Tibial nerve (tissue), 4 donors: ENCODE measurements at regions not wholly inside any gene's neighbourhood (a gene's known extent, or its start where the extent isn't known, plus 50 kb on each side); places are given as distances from the start of the nearest gene placed in this dataset.

ENCODE experiments used
- DNase-seq, 2 donors: peaks; one replicate each; pipeline ENCODE4 v3.0.0-alpha.2; 2019; ENCODE audit warnings: low spot score in 2 of 2
- H3K27ac ChIP-seq, 4 donors: fragments of 200-600 bp; sonication (generic) in 3 of 4; one replicate each; pipeline ENCODE4 v1.5.1; 2017 to 2019; ENCODE audit warnings: mild to moderate bottlenecking in 1 of 4
- H3K27me3 ChIP-seq, 2 donors: fragments of 200-600 bp; sonication (generic) in 1 of 2; one replicate each; pipeline versions ENCODE4 v1.5.1 to v1.6.0; 2017 to 2019
- H3K36me3 ChIP-seq, 3 donors: fragments of 200-600 bp; sonication (generic); one replicate each; pipeline ENCODE4 v1.5.1; 2018 to 2019
- H3K4me1 ChIP-seq, 4 donors: fragments of 200-600 bp; sonication (generic) in 3 of 4; one replicate each; pipeline ENCODE4 v1.5.1; 2017 to 2019
- H3K4me3 ChIP-seq, 4 donors: fragments of 200-600 bp; sonication (generic) in 3 of 4; one replicate each; pipeline ENCODE4 v1.5.1; 2017 to 2019; ENCODE audit warnings: mild to moderate bottlenecking in 1 of 4, moderate library complexity in 1 of 4
- H3K9me3 ChIP-seq, 4 donors: fragments of 200-600 bp; sonication (generic) in 3 of 4; one replicate each; pipeline ENCODE4 v1.5.1; 2017 to 2019
- EP300 ChIP-seq, 2 donors: sonication (generic); formaldehyde crosslinking; IDR thresholded peaks; one replicate each; pipeline ENCODE4 v1.6.1; 2017; ENCODE audit warnings: antibody characterized with exemption in 2 of 2, mild to moderate bottlenecking in 1 of 2
- POLR2A ChIP-seq, 2 donors: fragments of 450-650 bp; IDR thresholded peaks; one replicate each; pipeline ENCODE4 v1.6.1; 2017; ENCODE audit warnings: antibody characterized with exemption in 2 of 2, mild to moderate bottlenecking in 2 of 2, moderate library complexity in 2 of 2
- whole genome bisulfite sequencing, 2 donors: methylation state at CpG; one replicate each; pipeline ENCODE4 v1.1.5; 2018; 5-methylcytosine and 5-hydroxymethylcytosine counted together
- TF ChIP-seq, protein P1 (sequence below), 5 experiments: fragments of 200-600 bp in 3 of 5; fragments of 450-650 bp in 2 of 5; sonication (generic) in 3 of 5; IDR thresholded peaks; one replicate each; pipeline ENCODE4 v1.5.1; 2016 to 2019; ENCODE audit warnings: antibody characterized with exemption in 5 of 5, mild to moderate bottlenecking in 3 of 5, moderate library complexity in 2 of 5

DNA sequence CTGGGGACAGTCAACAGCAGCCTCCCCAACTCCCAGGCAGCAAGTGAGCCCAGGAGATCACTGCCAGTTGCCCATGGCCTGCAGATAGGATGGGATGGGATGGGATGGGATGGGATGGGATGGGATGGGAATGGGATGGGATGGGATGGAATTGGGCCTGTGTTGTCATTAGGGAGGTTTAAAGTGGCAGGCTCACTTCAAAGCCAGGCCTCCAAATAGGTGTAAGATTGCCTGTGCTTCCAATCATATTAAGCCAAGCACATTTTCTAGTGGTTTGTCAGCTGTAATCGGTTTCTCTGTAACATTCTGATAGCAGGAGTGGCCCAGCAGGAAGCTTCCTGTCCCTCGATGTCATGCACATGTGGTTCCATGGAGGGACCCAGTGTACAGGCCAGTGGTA lies 82.7 kb upstream of the NXT1 start:
- Histone ChIP-seq H3K9me3 (peaks cover 0 to 23% (median 0%) of the 10 kb centered on the region in 4 donors), H3K4me3 (no peak overlapping the region), H3K36me3 (no peaks in the 10 kb centered on the region), H3K27me3 (no peaks in the 10 kb centered on the region), H3K4me1 (peaks cover 0 to 5% (median 0%) of the 10 kb centered on the region in 4 donors), H3K27ac (no peak overlapping the region)
- DNase-seq: no peak
- TF ChIP-seq POLR2A (IDR thresholded peaks at IDR 0.05): no peak
- TF ChIP-seq, protein P1, sequence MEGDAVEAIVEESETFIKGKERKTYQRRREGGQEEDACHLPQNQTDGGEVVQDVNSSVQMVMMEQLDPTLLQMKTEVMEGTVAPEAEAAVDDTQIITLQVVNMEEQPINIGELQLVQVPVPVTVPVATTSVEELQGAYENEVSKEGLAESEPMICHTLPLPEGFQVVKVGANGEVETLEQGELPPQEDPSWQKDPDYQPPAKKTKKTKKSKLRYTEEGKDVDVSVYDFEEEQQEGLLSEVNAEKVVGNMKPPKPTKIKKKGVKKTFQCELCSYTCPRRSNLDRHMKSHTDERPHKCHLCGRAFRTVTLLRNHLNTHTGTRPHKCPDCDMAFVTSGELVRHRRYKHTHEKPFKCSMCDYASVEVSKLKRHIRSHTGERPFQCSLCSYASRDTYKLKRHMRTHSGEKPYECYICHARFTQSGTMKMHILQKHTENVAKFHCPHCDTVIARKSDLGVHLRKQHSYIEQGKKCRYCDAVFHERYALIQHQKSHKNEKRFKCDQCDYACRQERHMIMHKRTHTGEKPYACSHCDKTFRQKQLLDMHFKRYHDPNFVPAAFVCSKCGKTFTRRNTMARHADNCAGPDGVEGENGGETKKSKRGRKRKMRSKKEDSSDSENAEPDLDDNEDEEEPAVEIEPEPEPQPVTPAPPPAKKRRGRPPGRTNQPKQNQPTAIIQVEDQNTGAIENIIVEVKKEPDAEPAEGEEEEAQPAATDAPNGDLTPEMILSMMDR (IDR thresholded peaks at IDR 0.05): no peak
- TF ChIP-seq EP300 (IDR thresholded peaks at IDR 0.05): no peak
- WGBS, 2 donors: 78 to 100% methylated on average over 2 of the region's 2 CpGs

GRCh38 chr20:23266530-23267398 lies 83.8 kb upstream of the NXT1 start:
- WGBS, 2 donors: 78 to 83% methylated on average over 7 of the region's 7 CpGs

DNA sequence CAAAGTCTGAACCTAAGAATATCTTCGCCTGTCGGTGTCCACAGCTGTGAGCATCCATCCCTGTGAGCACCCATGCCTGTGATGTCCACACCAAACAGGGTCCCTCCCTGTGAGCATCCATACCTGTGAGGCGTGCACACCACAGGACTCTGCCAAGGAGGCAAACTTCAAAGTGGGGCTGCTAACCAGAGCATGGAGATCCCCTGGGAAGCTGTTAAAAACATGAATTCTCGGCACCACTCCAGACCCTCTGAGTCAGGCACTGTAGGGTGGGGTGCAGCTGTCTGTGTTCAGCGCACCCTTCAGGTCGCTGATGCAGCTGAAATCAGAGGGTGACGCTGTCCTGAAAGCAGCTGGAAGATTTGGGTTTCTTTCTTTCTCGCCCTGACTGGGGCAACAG lies 85.4 kb upstream of the NXT1 start:
- no peaks in the 10 kb centered on the region for H3K27me3 ChIP-seq
- no peaks in the 10 kb centered on the region for H3K36me3 ChIP-seq
- 71 to 86% methylated on average over 8 of the region's 8 CpGs for WGBS, 2 donors
- DNase-seq: no peak
- no peak overlapping the region for H3K4me3 ChIP-seq
- H3K9me3 ChIP-seq: peaks cover 0 to 23% (median 0%) of the 10 kb centered on the region in 4 donors
- H3K27ac ChIP-seq: no peak overlapping the region
- TF ChIP-seq, protein P1 (IDR thresholded peaks at IDR 0.05): no peak
- TF ChIP-seq EP300 (IDR thresholded peaks at IDR 0.05) (no peak), POLR2A (IDR thresholded peaks at IDR 0.05) (no peak)
- peaks cover 0 to 5% (median 0%) of the 10 kb centered on the region in 4 donors for H3K4me1 ChIP-seq

More at GRCh38 chr20:23266530-23267398, 83.8 kb upstream of the NXT1 start:
- peaks cover 0 to 23% (median 0%) of the 10 kb centered on the region in 4 donors for H3K9me3 ChIP-seq
- no peak overlapping the region for H3K4me3 ChIP-seq
- no peaks in the 10 kb centered on the region for H3K27me3 ChIP-seq
- H3K4me1 ChIP-seq: peaks cover 0 to 5% (median 0%) of the 10 kb centered on the region in 4 donors
- no peak for DNase-seq
- no peak for TF ChIP-seq POLR2A (IDR thresholded peaks at IDR 0.05)
- TF ChIP-seq, protein P1 (IDR thresholded peaks at IDR 0.05): no peak
- TF ChIP-seq EP300 (IDR thresholded peaks at IDR 0.05): no peak
- H3K36me3 ChIP-seq: no peaks in the 10 kb centered on the region
- no peak overlapping the region for H3K27ac ChIP-seq

DNA sequence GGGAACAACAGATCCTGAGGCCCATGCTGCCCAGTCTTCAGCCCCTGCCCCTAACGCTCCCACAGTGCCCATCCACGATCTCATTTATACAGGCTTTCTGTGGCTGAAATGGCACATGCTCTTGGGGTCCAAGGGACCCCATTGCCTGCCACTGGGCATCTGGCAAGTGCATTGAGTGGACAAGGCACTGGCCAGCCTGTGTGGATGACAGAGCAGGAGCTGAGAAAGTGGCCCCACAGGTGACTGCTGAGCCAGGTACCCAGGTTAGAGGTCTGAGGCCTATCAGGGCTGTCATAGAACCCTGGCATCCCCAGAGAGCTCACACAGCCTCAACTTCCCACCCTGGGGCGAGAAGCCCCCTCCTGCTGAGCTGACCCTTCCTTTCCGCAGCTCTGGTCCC lies 86.0 kb upstream of the NXT1 start:
- H3K9me3 ChIP-seq: peaks cover 0 to 23% (median 0%) of the 10 kb centered on the region in 4 donors
- no peak overlapping the region for H3K4me3 ChIP-seq
- TF ChIP-seq EP300 (IDR thresholded peaks at IDR 0.05) (no peak), POLR2A (IDR thresholded peaks at IDR 0.05) (no peak)
- TF ChIP-seq, protein P1 (IDR thresholded peaks at IDR 0.05): no peak
- WGBS, 2 donors: 81% methylated on average over 4 of the region's 4 CpGs
- no peak overlapping the region for H3K27ac ChIP-seq
- no peaks in the 10 kb centered on the region for H3K27me3 ChIP-seq
- no peak for DNase-seq
- H3K4me1 ChIP-seq: peaks cover 0 to 4% (median 0%) of the 10 kb centered on the region in 4 donors
- H3K36me3 ChIP-seq: no peaks in the 10 kb centered on the region

GRCh38 chr20:23260181-23260840 lies 90.3 kb upstream of the NXT1 start:
- TF ChIP-seq, protein P1 (IDR thresholded peaks at IDR 0.05): no peak
- TF ChIP-seq EP300 (IDR thresholded peaks at IDR 0.05) (no peak), POLR2A (IDR thresholded peaks at IDR 0.05) (no peak)
- H3K27ac ChIP-seq: no peak overlapping the region
- 89 to 90% methylated on average over 5 to 6 of the region's 6 CpGs for WGBS, 2 donors
- no peaks in the 10 kb centered on the region for H3K27me3 ChIP-seq
- H3K36me3 ChIP-seq: no peaks in the 10 kb centered on the region
- no peak overlapping the region for H3K4me3 ChIP-seq
- no peak for DNase-seq
- peaks cover 0 to 10% (median 0%) of the 10 kb centered on the region in 4 donors for H3K9me3 ChIP-seq
- H3K4me1 ChIP-seq: peaks cover 0 to 25% (median 12%) of the 10 kb centered on the region in 4 donors
